Fibroblast of skin of back (primary cell): ENCODE measurements at regions not wholly inside any gene's neighbourhood (a gene's known extent, or its start where the extent isn't known, plus 50 kb on each side); places are given as distances from the start of the nearest gene placed in this dataset.
"Not testable (repeated sequence)": the region's sequence is repeated elsewhere in the genome, so short reads cannot be mapped to it uniquely, and the experiment has no call there.

Source experiments
- DNase-seq: peaks from one replicate; pipeline ENCODE4 v3.0.0-alpha.2; 2013

GRCh38 chr9:24333629-24334028, 212.1 kb downstream of the IZUMO3 start:
- DNase-seq = no peak

DNA sequence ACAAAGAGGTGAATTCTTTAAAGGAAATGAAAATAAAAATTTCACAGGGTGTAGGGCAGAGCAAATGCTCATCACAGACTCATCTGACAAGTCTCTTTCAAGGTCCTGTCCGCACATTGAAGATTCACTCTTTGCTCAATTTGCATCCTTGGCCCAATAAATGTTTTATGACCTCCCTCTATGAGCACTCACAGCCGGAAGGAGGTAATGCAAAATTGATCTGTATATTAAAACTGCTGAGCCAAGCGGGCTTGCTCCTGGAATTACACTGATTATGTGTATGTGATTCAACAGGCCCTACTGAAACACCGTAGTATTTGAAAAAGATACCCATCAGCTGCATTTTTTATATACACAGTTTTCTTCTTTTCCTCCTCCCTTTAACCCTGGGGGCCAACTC, 246.8 kb downstream of the IZUMO3 start:
- no peak for DNase-seq

GRCh38 chr9:24297931-24298330, 247.8 kb downstream of the IZUMO3 start:
- DNase-seq = no peak

GRCh38 chr9:24296124-24296523, 249.6 kb downstream of the IZUMO3 start:
- DNase-seq = no peak

DNA sequence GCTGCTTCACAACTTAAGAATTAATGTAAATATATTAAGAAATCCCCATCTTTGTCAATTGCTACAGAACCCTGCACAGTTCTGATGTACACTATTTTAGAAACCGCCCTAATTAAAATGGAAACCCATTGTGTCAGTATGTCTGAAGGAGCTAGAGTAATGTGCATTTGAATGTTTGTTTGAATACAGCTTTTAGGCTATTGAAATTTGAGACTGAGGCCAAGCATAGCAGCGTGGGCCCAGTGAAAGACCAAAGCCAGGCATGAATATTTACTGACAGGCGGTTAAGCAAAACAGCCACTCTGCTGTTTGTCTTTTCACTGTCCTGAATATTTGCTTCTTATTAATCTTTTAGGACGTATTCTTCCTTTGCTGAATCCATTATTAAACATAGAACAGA, 252.3 kb downstream of the IZUMO3 start:
- DNase-seq = no peak

DNA sequence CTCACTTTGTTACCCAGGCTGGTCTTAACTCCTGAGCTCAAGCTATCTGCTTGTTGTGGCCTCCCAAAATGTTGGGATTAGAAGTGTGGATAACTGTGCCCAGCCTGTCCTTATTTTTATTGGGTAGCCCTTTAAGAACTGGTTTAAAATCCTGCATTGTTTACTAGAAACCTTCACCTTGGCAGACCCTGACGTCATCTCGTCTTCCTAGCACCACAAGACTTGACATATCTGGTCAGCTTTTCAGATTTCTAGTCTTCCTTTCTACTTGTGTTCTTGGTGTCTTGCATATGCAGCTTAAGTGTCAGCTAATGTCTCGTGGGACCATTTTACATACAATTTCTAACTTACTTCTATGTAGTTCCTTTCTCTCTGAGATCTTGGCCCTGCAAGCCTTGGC, 258.9 kb downstream of the IZUMO3 start:
- no peak for DNase-seq

GRCh38 chr9:24258626-24259025, 287.1 kb downstream of the IZUMO3 start:
- no peak for DNase-seq

DNA sequence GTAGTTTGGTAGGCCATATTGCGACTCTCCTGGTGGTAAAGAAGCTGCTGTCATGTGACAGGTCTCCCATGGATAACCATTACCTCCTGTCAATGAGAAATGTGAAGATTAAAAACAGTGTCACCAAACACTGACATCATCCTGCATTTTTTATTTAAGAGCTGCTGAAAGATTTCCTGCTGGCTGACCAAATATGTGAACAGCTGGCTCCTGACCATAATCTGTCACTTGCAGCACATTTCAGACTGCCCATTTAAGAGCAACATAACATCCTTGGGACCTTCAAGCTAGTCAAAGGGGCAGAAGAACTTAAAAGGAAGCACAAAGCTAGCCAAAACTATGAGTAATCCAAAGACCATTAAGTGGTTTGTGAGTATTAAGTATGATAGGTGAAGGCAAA, 288.0 kb downstream of the IZUMO3 start:
- peak; percentile 7 for DNase-seq

- DNase-seq = peak; percentile 5
Observed at GRCh38 chr9:24245988-24246387, 299.7 kb downstream of the IZUMO3 start.

DNA sequence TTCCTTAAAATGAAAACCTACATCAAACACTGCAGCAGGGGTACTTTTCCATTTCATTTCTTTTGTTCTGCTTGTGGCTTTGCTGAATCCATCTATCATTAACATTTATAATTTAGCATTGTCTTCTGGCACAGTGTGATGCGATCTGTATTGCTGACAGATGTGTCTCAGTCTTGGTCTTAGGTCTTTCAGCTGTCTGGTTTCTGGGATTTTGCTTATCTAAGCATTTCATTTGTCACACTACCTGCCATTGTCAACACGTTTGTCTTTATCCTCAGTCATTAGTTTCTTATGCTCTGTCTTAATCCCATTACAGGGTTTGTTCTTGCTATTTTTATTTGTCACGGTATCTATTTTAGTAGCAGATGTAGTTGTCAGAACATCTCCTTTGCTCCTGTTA, 303.1 kb downstream of the IZUMO3 start:
- DNase-seq = no peak

DNA sequence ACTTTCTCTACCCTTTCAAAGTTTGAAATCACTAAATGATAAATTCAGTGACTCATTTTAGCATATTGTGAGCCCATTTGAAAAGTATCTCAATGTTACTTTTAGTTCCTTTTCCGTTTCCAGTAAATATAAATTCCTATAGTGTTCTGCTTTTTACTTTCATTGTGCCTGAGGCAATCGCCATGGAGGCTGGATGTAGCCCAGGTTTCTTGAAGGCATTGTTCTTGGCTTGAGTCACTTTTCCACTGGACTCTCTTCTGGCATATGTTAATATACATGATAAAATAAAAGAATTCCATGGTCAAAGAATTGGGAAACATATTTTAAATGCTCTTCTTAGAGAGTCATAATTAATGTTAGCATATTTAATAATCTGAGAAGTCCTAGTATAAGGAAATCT, 327.0 kb downstream of the IZUMO3 start:
- DNase-seq = no peak

DNA sequence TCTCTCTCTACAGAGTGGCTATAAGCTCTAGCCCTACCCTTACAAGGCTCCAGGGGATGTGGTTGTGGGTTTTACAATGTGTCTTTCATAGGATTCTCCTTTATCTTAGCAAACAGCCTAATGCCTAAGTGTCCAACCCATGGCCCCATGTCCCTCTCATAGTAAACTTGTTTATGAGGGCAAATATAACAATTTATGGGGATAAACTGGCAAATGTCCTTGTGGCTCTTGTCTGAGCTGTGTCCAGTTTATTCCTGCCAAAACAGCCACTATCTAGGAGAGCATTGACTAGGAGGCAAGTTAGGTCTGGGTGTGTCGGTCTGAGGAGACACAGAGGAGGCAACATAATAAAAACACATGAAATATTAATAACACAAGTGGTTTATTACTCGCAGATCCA, 335.1 kb downstream of the IZUMO3 start:
- DNase-seq = no peak

DNA sequence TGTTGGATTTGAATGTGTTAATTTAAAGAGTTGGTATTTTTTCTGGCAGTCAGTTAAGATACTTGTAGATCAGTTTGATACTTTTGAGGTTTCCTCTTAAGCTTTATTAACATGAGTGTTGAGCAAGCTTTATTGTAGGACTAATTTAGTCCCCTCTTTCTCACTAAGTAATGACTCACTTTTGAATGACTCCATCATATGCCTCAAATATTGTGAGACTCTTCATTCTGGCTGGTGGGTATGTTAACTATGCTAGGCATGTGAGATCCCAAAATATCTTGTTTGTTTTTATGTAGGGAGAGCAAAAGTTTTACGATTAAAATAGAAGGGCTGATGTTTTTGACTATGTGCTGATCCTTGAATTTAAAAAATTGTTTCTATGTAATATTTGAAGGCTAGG, 355.7 kb downstream of the IZUMO3 start:
- no peak for DNase-seq

- not testable (repeated sequence) for DNase-seq
Observed at GRCh38 chr9:24180572-24180971, 354.5 kb upstream of the ELAVL2 start.

DNA sequence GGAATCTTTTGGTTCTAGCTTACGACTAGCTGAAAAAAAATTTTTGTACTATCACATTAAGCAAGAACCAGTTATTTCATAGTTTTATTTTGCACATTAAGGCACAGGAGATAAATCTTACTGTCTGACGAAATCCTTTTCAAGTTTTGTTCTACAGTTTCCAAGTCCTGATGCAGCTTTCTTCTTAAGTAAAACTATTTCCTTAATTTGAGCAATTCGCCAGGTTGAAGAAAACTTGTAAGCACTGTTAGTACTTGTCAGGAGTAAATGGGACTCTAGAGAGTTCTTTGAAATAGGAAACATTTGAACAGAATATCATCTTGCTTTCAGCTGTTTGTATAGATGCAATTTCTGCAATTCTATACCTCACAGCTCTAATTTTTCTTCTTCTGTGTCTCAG, 318.8 kb upstream of the ELAVL2 start:
- no peak for DNase-seq

DNA sequence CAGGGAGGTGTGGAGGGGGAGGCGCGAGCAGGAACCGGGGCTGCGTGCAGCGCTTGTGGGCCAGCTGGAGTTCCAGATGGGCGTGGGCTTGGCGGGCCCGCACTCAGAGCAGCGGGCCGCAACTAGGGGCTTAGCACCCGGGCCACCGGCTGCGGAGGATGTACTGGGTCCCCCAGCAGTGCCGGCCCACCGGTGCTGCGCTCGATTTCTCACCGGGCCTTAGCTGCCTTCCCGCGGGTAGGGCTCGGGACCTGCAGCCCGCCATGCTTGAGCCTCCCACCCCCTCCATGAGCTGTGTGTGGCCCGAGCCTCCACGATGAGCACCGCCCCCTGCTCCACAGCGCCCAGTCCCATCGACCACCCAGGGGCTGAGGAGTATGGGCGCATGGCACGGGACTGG, 309.0 kb upstream of the ELAVL2 start:
- not testable (repeated sequence) for DNase-seq

DNA sequence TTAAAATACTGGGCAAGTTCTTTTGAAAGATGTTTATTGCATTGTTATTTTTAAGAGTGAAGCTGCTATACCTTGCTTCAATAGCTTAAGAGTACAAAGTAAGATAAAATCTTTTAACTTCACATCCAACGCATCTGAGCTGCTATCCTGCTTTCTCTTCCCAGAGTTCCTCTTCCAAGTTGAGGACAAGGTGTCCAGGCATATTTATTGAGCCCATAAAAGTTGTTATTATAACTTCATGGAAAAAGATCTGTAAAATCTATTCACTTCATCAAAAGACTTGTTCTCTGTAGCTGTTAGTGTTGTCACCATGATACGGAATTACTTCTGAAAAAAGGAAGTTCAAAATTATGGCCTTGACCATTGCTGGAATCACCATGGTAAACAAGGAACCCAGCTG, 306.2 kb upstream of the ELAVL2 start:
- DNase-seq = no peak

DNA sequence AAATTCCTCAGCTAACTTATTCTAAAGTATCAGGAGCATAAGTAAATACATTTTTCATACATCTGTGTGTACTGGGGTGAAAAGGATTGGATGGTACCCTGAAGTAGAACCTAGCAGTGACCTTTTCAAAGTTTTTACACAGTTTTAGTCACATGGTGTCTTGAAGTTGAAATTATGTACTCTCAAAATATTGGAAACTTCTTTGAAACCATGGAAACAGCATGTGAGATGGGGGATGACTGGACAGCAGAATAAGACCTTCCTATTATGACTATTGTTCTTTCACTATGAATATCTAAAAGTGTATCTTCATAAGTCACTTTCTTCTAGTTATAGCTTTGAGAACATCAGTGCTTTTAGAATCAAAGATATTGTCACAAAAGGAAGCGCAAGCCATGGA, 301.5 kb upstream of the ELAVL2 start:
- DNase-seq = no peak

- no peak for DNase-seq
Observed at GRCh38 chr9:24118190-24118589, 292.1 kb upstream of the ELAVL2 start.

DNA sequence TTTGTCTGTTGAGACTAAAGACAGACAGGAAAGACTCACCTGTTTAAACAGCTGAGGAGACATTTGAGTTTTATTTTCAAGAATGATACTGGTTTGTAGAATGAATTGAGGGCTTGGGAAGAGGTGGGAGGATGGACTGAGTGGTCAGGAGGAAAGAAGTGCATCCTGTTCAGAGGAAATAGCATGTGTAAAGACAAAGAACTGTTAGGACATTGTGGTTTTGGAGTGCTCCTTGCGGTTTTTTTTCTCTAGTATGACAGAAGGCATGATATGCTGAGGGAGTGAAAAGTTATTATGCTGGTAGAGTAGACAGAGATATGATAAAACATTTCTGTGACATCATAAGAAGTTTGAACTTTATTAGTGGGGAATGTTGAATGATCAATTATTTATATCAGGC, 270.7 kb upstream of the ELAVL2 start:
- no peak for DNase-seq

DNA sequence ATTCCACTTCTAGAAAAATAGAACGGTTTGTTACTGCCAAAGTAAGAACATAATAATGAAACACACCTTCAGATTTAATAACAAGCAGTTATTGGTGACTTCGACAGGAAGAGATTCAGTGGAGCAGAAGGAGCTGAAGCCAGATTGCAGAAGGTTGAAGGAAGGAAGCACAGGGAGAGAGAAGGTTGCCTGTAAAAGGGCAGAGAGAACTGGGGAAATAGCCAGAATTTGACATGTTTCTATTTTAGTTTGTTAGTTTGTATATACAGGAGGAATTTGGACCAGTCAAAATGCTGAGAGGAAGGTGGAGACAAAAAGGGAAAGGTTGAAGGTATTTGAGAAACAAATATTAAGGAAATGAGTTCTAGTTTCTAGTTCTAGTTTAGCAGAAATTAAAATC, 269.2 kb upstream of the ELAVL2 start:
- DNase-seq = no peak

DNA sequence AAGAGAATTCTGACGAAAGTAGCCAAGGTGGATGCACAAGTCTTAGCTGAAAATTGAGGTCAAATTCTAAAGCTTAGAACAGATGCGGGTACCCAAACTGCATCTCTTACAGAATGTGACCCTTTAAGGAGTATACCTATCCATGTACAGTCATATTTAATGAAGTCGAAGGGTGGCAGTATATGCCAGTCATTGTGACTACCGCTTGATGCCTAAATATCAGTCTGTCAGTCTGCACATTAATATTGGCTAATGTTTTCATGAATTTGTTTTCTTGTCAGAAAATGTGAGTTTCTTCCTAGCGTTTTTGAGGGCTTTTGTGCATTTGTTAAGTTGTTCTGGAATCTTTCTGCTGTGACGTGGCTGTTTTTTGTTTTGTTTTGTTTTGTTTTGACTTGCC, 264.5 kb upstream of the ELAVL2 start:
- DNase-seq = no peak

DNA sequence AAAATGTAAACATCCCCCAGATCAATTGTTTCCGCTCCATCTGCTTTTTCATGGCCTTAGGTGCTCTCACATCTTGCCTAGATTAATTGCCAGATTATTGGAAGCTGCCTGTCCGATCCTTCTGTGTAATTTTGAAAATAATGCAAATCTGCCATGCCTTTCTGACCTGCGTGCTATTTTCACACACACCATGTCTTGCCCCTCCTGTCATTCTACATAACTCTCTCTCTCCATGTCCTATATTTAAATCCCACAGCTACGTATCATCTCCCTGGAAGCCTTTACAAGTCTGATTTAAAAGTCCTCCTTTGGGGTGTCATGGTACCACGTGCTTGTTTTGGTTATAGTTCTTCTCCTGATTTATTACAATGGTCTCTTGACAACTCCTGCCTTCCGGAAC, 247.6 kb upstream of the ELAVL2 start:
- no peak for DNase-seq

- no peak for DNase-seq
Observed at GRCh38 chr9:24073007-24073592, 247.1 kb upstream of the ELAVL2 start.

- DNase-seq = no peak
Observed at GRCh38 chr9:24071716-24072115, 245.7 kb upstream of the ELAVL2 start.

GRCh38 chr9:24071091-24071490, 245.1 kb upstream of the ELAVL2 start:
- no peak for DNase-seq
